SKM-1 (cell line): ENCODE measurements at regions not wholly inside any gene's neighbourhood (a gene's known extent, or its start where the extent isn't known, plus 50 kb on each side); places are given as distances from the start of the nearest gene placed in this dataset.
"Not testable (repeated sequence)": the region's sequence is repeated elsewhere in the genome, so short reads cannot be mapped to it uniquely, and the experiment has no call there.

ENCODE experiments used
- DNase-seq: peaks from one replicate; lab custom pipeline; 2025; ENCODE audit not compliant: unreplicated experiment; lab: John Stamatoyannopoulos, UW

DNA sequence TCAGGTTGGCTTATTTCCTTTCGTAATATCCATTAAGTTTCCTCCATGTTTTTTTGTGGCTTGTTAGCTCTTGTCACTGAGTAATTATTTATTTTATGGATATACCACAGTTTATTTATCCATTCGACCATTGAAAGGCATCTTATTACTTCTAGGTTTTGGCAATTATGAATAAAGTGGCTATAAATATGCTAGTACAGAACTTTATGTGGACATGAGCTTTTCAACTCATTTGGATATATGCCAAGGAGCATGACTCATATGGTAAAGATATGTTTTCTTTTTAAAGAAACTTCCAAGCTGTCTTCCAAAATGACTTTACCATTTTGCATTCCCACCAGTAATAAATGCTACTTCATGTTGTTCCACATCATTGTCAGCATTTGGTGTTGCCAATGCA is 803.6 kb downstream of the GLUD2 start:
- no peak for DNase-seq

DNA sequence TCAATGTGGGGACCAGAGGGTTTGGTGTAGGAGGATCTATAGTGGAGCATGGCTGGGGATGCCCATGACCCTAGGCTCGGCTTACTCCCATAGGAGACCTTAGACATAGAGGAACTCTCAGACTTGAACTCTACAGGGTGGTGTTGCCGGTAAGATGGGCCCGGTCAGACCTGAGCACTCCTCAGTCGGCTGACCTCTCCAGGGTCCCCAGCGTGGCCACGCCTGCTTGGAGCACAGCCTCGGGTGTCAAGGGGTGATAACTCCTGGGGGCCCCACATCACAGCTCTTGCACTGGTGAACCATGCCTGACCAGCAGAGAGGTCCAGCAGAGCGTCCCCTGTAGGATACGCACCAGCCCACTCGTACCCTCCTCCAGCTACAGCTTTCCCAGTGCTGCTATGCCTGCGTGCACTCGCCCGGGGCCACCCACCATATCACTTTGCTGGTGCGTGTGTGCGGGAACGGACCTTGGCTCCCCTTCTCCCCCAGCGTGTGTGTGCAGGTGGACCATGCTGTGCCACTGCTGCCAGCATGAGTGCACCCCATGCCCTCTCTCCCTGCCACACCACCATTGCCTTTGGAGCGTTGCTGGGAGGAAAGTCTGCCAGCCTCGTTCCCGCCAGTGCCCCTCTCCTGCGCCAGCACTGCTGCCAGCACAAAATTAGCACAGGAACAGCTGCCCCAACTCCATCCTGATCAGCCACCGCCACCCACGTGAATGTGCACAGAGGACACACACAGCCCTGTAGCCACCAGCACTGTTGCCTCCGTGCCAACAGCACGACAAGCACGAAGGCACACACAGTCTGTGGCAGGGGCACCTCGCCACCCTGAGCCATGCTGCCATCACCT is 806.6 kb downstream of the GLUD2 start:
- no peak for DNase-seq

DNA sequence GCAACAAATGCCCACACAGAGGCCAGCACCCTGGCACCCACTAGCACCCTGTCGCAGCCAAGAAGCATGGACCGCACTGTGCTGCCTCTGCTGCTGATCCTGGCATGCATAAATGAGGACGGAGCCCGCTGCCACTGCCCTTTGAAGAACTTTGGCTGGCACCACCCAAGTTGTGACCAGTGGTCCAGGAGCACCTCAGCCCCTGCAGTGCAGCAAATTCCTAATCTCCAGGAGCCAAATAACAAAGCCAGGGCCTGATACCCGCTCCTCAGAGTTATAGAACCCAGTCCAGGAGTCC is 807.2 kb downstream of the GLUD2 start:
- DNase-seq: no peak

DNA sequence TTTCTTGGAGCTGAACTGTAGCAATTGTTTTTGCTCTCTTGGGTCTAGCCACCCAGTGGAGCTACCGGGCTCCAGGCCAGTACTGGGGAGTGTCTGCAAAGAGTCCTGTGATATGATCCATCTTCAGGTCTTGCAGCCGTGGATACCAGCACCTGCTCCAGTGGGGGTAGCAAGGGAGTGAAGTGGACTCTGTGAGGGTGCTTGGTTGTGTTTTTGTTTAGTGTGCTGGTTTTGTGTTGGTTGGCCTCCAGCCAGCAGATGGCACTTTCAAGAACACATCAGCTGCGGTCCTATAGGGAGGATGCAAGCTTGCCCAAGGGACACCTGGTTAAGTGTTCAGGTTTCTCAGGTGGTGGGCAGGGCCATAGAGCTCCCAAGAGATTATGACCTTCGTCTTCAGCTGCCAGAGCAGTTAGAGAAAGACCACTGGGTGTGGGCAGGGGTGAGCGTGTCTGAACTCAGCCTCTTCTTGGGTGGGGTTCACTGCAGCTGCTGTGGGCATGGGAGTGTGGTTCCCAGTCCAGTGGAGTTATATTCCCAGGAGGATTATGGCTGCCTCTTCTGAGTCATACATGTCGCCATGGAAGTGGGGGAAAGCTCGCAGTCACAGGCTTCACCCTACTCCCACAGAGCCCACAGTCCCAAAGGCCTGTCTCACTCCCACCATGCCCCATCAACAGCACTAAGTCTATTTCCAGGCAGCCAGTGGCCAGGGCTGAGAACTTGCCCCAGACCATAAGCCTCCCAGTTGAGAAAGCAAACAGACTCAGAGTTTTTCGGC is 811.6 kb downstream of the GLUD2 start:
- DNase-seq: no peak

DNA sequence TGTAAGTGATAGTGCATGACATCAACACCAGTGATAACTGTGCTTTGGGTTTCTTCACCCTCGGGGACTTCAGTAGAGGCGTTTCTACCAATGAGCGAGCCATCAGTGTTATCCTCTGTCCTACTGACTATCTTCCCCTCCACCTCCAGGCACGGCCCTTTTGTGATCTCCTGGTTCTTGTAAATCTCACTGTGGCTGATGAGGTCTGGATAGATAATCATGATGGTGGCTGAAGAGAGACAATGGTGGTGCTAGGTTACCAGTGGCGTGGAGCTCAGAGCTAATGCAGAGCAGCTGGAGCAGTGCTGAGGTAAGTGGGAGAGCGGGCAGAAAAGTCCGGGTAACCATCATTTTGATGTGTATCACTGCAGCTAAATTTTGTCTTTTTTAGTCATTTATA is 816.6 kb downstream of the GLUD2 start:
- no peak for DNase-seq

DNA sequence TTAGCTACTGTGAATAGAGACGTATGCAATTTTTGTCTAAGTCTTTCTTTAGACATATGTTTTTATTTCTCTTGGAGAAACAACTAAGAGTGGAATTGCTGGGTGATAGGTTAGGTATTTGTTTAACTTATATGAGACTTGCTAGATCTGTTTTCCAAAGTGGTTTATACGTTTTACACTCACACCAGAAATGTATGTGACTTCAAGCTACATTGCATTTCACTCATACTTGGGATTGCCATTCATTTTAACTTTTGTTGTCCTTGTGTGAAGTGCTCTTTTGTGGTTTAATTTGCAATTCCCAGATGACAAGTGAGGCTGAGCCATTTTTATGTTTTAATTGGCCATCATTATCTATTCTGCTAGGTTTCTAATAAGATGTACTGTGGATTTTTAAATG is 817.2 kb downstream of the GLUD2 start:
- no peak for DNase-seq

DNA sequence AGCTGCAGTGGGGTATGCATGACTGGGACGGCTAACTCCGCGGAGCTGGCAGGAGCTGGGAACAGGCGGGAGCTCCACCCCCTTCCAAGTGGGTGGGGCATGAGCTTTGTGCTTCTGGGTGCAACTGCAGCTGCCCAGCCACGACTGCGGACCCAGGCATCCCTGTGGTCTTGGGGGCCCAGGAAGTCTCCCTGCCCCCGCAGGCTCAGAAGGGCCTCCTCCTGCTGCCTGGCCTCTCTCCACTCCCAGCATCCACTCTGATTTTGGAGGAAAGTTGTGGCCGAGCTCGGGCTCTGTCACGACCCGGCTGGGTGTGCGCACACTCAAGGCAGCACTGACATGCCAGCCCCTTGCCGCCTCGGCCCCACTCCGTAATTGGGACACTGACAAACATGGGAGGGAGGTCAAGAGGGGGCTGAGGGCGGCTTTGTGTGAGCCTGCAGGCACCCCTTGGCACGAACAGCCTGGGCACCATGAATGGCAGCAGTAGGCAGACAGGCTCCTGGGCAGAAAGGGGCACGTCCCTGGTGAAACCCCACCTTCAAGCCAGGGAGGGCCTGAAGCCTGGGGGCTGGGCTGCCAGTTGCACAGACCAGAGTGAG is 822.6 kb downstream of the GLUD2 start:
- DNase-seq: no peak

DNA sequence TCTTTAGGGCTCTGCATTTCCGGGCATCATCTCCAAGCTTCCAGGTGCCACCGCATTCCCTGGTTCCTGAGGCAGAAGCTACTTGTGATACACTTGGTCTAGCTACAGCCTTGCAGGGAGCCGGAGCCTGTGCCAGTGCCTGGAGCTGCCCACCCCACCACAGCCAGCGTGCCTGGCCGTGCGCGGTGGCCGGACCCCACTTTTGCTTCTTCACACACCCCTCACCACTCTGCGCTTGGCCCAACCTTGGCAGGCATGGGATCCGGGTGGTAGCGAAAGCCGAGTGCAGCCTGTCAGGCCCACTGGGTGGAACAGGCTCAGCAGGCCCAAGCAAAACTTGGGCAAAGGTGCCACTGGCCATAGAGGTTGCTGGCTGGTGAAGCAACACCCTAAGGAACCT is 823.7 kb downstream of the GLUD2 start:
- DNase-seq: no peak

DNA sequence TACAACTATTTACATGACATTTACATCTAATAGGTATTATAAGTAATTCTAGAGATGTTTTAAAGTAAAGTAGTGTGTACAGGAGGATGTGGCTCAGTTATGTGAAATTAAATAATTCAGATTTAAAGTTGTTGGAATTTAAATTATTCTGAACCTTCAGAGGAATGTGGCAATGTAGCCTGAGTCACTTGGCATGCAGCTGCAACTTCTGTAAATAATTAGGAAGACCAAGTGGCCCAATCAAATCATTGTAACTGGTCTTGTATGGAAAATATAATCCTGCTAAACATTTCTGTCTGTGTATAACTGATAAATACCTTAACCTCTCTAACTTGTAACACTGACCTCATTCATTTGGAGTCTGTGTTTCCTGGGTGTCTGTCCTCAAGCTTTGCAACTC is 828.9 kb downstream of the GLUD2 start:
- DNase-seq: no peak

DNA sequence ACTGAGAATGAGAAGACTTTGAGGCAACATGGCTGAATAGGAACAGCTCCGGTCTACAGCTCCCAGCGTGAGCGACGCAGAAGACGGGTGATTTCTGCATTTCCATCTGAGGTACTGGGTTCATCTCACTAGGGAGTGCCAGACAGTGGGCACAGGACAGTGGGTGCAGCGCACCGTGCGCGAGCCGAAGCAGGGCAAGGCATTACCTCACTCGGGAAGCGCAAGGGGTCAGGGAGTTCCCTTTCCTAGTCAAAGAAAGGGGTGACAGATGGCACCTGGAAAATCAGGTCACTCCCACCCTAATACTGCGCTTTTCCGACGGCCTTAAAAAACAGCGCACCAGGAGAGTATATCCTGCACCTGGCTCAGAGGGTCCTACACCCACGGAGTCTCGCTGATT is 829.9 kb downstream of the GLUD2 start:
- not testable (repeated sequence) for DNase-seq

DNA sequence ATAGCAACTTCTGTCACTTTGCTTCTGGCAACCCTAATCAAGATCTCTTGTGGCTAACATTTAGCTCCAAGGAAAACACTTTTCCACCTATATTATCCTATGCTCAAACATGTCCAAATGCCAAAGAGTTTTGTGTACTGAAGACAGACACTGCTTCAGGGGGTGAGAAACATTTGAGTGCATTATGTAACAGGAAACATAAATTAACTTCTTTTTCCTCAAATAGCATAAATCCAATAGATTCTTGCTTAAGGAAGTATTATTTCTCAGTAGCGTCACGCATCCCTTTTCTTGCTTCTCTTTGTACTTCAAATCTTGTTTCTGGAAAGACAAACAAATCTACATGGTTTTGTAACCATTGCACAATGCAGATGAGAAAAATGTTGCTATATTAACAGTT is 839.1 kb downstream of the GLUD2 start:
- peak; percentile 14 for DNase-seq

DNA sequence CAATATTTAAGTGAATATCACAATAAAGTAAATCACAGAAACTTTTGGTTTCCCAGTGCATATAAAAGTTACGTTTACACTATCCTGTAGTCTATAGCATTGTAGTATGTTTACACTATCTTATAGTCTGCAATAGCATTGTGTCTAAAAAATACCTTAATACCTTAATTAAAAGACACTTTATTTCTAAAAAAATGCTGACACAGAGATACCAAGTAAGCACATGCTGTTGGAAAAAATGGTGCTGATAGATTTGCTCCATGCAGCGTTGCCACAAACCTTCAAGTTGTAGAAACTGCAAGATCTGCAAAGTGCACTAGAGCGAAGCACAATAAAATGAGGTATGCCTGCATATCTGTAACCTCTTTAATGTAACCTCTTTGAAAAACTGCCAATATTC is 847.3 kb downstream of the GLUD2 start:
- no peak for DNase-seq

DNA sequence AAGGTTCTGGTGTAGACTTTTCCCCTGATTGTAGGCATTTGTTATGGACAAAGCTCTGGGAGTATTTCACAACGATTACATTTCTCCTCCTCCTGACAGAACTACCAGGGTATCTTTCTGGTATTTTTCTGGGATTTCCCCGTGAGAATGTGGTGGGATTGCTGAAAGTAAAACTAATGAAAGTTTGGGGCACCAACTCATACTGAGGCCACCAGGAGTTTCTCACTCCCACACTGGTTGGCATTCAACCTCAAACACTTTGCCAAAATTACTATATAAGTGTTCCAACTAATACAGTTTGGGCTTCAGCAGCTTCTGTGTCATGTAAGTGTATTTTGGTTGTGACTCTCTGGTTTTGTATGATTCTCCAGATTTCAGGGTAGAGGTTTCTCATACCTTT is 855.1 kb downstream of the GLUD2 start:
- DNase-seq: no peak

DNA sequence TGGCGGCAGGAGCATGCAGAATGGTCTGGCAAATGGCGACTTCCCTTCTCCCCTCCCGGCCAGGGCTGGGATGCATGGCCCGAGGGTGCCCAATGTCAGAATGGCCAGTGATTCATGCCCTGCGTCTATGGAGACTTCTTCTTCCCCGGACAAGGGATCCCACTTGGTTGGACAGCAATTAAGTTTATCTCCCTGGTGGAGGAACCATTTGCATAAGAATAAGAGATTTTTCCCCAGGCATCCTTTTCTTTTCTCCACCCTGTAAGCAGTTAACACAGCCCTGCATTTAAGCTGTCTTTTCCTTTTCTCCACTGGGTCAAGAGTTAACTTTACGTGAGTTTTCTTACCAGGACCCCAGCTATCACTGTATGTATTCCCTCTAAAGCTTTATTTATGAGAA is 856.6 kb downstream of the GLUD2 start:
- DNase-seq: no peak

DNA sequence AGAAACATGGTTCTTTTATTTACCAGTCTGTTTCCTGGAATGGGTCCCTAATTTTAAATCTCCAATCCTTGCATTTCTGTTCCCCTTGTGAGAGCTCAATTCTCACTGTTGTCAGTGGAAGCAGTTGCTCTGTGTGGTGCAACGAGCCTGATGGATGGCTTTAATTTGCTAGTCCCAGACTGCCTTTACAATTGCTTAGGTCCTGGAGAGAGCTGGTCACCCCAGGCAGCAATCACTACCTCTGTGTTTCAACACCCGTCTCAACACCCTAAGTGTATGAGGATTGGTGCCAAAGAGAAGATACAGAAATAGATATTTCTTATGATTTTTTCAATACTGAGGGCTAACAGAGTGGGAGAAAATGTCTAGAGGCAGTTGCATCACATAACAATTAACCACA is 873.8 kb downstream of the GLUD2 start:
- no peak for DNase-seq

DNA sequence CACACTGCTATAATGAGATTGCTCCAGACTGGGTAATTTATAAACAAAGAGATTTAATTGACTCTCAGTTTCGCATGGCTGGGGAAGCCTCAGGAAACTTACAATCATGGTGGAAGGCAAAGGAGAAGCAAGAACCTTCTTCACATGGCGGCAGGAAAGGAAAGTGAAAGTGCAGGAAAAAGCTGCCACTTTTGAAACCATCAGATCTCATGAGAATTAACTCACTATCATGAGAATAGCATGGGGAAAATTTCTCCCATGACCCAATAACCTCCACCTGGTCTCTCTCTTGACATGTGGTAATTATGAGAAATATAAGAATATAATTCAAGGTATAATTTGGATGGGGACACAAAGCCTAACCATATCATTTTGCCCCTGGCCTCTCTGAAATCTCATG is 884.2 kb downstream of the GLUD2 start:
- no peak for DNase-seq

DNA sequence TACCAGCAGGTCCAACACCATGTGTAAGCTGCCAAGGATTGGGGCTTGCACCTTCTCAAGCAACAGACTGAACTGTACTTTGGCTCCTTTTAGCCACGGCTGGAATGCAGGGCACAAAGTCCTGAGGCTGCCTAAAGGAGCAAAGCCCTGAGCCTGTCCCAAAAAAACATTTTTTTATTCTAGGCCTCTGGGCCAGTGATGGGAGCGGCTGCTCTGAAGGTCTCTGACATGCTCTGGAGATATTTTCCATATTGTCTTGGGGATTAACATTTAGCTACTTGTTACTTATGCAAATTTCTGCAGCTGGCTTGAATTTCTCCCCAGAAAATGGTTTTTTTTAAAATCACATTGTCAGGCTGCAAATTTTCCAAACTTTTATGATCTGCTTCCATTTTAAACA is 885.3 kb downstream of the GLUD2 start:
- DNase-seq: no peak

DNA sequence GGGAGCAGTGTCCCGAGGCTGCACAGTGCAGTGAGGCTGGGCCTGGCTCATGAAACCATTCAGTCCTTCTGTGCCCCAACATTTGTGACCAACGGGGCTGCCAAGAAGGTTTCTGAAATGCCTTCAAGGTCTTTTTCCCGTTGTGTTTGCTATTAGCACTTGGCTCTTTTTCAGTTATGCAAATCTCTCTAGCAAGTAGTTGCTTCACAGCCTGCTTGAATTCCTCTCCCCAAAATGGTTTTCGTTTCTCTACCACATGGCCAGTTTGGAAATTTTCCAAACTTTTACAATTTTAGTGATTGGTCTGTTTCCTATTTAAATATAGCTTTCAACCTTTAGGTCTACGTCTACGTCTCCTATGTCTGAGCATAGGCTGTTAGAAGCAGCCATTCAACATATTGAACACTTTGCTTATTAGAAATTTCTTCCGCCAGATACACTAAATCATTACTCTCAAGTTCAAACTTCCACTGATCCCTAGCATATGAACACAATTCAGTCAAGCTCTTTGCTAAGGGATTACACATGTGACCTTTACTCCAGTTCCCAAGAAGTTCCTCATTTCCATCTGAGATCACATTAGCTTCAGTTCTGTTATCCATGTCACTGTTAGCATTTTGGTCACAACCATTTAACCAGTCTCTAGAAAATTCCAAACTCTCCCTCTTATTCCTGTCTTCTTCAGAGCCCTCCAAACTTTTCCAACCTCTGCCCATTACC is 901.8 kb downstream of the GLUD2 start:
- no peak for DNase-seq

DNA sequence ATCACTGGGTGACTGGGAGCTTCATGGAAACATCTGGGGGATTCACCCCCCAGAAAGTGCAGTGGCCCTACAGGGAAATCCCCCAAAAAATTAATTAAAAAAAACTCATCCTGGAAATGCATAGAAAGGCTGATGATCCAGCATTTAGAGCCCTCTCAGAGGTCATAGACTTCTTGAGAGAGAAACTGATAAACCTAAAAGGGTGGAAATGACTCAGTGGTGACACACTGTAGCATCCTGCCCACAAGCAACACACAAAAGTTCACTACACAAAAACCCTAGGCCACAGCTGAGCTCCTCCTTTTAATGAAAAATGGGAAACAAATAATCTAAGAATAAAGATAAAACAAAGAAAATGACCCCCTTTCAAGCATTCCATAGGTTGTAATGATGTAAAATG is 911.5 kb downstream of the GLUD2 start:
- DNase-seq: no peak

DNA sequence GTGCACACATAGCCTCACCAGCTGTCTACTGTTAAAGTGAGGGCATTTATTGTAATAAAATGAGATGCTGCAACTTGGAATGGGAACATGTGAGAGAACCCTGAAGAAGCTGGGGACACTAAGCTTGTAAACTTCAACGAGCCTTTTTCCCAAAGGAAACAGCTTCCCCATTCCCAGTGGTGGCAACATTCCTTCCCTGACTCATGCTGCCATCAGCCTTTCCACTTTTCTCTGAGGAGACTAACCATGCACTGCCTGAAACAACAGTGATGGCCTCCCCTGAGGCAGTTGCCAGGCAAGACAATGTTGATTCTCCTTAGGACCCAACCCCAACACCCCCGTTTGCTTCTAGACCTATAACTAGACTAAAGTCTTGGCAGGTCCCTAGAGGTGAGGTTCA is 928.3 kb downstream of the GLUD2 start:
- DNase-seq: no peak

DNA sequence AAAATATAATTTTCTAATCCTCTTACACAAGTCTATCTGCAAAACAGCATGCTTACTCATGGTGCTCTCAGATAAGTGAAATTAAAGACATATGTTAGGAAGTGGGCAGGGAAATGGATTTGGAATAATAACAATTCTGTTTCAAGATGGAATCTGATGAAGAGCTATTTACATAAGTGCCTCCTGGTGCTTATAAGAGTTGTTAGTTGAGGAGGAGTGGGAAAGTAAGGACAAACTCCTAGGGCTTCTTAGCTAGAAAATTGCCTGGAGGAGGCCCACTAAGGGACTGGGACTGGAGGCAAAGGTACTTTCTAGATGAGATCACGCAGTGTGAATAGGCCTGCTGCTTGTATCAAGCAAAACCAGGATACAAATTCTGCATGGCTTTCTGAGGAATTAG is 939.8 kb downstream of the GLUD2 start:
- DNase-seq: no peak

DNA sequence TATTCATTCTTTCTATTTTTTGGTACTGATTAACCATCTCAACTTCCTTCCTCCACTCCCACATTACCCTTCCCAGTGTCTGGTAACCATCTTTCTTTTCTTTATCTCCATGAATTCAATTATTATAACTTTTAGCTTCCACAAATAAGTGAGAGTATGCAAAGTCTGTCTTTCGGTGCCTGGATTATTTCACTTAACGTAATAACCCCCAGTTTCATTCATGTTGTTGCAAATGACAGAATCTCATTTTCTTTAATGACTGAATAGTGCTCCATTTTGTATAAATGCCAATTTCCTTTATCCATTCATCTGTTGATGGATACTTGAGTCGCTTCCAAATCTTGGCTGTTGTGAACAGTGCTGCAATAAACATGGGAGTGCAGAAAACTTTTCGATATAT is 940.4 kb downstream of the GLUD2 start:
- no peak for DNase-seq
